ENCODE measurements at regions not wholly inside any gene's neighbourhood (a gene's known extent, or its start where the extent isn't known, plus 50 kb on each side); places are given as distances from the start of the nearest gene placed in this dataset.

DNA sequence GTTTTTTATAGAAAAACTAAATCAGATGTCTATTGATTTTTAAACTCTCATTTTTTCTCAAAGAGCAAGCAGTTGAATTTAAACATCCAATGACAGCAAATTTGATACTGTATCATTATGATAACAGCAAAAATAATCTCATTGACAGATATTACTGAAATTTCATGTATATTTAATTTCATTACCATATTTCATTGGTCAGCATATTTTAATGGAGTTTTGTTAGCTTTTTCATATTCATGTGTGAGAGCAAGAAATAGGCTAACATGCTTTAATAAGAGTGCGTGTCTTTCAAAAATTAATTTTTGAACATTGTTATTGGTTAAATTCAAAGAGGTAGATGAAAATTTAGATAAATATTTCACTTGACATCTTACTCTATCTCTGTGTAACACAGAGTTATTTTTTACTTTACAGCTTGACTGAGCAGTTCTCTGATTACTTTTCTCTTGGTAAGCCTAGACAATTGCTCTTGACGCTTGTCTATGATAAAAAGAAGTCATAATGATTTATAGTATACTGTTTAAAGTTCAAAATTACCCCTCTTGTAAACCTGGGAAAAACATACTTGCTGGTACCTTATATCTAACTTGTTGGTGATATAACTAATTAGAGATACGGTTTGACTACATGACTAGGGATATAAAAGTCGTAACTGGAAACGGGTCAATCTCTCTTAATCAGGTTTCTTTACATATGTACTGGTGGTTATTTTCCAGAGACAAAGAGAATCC lies 732.3 kb upstream of the NCAM2 start:
- TF ChIP-seq, protein P1, sequence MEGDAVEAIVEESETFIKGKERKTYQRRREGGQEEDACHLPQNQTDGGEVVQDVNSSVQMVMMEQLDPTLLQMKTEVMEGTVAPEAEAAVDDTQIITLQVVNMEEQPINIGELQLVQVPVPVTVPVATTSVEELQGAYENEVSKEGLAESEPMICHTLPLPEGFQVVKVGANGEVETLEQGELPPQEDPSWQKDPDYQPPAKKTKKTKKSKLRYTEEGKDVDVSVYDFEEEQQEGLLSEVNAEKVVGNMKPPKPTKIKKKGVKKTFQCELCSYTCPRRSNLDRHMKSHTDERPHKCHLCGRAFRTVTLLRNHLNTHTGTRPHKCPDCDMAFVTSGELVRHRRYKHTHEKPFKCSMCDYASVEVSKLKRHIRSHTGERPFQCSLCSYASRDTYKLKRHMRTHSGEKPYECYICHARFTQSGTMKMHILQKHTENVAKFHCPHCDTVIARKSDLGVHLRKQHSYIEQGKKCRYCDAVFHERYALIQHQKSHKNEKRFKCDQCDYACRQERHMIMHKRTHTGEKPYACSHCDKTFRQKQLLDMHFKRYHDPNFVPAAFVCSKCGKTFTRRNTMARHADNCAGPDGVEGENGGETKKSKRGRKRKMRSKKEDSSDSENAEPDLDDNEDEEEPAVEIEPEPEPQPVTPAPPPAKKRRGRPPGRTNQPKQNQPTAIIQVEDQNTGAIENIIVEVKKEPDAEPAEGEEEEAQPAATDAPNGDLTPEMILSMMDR (IDR thresholded peaks at IDR 0.05; ENCODE audit: borderline replicate concordance, extremely low read depth, low read length, poor library complexity, severe bottlenecking), result no peak
- TF ChIP-seq EZH2 (IDR thresholded peaks at IDR 0.05; ENCODE audit: borderline replicate concordance, low read depth, low read length, severe bottlenecking), result no peak

All from DND-41 (cell line).